ENCODE measurements at regions not wholly inside any gene's neighbourhood (a gene's known extent, or its start where the extent isn't known, plus 50 kb on each side); places are given as distances from the start of the nearest gene placed in this dataset.

- TF ChIP-seq POLR2A (IDR thresholded peaks at IDR 0.05) (no peak), CTCF (IDR thresholded peaks at IDR 0.05) (no peak)
Measured at GRCh38 chrX:120790552-120790951, 85.1 kb downstream of the CT47B1 start.
